ENCODE measurements at regions not wholly inside any gene's neighbourhood (a gene's known extent, or its start where the extent isn't known, plus 50 kb on each side); places are given as distances from the start of the nearest gene placed in this dataset.

DNA sequence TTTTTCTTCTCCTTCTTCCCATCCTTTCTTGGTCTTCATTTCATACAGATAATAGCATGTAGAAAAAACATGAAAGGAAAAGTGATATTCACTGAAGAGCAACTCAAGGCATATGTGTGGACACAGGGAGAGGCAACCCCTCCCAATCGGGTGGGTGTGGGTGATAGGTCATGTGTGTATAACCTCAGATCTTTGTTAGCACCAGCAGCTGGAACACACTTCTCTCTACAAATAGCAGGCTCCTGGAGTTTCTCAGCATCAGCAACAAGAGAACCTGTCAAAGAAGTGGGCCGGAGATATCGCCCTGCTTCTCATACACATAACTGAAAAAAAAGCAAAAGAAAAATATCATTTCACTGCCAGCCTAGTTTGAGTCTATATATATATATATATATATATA lies 426.4 kb downstream of the DTWD2 start:
- TF ChIP-seq POLR2AphosphoS5 (IDR thresholded peaks at IDR 0.05; ENCODE audit: low read depth, low read length) (no peak), TAF1 (IDR thresholded peaks at IDR 0.05; ENCODE audit: borderline replicate concordance, low read depth, low read length) (no peak)

Data from GM12892 (cell line).